Right lobe of liver (tissue), 4 donors: ENCODE measurements at regions not wholly inside any gene's neighbourhood (a gene's known extent, or its start where the extent isn't known, plus 50 kb on each side); places are given as distances from the start of the nearest gene placed in this dataset.
"Not testable (repeated sequence)": the region's sequence is repeated elsewhere in the genome, so short reads cannot be mapped to it uniquely, and the experiment has no call there.

Source experiments
- POLR2A ChIP-seq: fragments of 450-650 bp; IDR thresholded peaks from one replicate; pipeline ENCODE4 v1.6.1; 2017; ENCODE audit warnings: antibody characterized with exemption, mild to moderate bottlenecking
- TF ChIP-seq, protein P1 (sequence below), 4 donors: fragments of 200-600 bp in 3 of 4; fragments of 450-650 bp in 1 of 4; IDR thresholded peaks; one replicate each; pipeline versions ENCODE4 v1.5.1 to v1.8.0; 2016 to 2022; ENCODE audit warnings: antibody characterized with exemption in 4 of 4, mild to moderate bottlenecking in 2 of 4
- donor health status: DM: no; HTN: no; CAD: no.
- donor health status: DM: no; HTN: no; CAD: no.
- donor health status: DM: no; HTN: yes; CAD: no.

DNA sequence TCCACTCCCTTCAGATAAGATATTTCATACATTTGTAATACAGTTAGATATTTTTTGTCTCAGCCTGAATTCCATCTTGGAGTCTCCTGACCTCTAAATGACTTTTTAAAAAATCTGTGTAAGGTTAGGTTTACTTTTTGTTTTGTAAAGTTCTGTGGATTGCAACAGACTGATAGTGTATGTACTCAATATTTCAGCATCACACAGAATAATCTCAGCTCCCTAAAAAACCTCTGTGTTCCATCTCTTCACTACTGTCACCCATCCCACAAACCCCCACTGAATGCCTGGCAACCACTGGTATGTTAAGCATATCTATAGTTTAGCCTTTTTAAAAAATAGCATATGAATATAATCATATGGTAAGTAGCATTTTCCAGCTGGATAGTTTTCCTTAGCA lies 951.1 kb upstream of the ADAMTS5 start:
- TF ChIP-seq, protein P1, sequence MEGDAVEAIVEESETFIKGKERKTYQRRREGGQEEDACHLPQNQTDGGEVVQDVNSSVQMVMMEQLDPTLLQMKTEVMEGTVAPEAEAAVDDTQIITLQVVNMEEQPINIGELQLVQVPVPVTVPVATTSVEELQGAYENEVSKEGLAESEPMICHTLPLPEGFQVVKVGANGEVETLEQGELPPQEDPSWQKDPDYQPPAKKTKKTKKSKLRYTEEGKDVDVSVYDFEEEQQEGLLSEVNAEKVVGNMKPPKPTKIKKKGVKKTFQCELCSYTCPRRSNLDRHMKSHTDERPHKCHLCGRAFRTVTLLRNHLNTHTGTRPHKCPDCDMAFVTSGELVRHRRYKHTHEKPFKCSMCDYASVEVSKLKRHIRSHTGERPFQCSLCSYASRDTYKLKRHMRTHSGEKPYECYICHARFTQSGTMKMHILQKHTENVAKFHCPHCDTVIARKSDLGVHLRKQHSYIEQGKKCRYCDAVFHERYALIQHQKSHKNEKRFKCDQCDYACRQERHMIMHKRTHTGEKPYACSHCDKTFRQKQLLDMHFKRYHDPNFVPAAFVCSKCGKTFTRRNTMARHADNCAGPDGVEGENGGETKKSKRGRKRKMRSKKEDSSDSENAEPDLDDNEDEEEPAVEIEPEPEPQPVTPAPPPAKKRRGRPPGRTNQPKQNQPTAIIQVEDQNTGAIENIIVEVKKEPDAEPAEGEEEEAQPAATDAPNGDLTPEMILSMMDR (IDR thresholded peaks at IDR 0.05) = not testable (repeated sequence)
- not testable (repeated sequence) for TF ChIP-seq POLR2A
